WTC11 (cell line): ENCODE measurements at regions not wholly inside any gene's neighbourhood (a gene's known extent, or its start where the extent isn't known, plus 50 kb on each side); places are given as distances from the start of the nearest gene placed in this dataset.
"Not testable (repeated sequence)": the region's sequence is repeated elsewhere in the genome, so short reads cannot be mapped to it uniquely, and the experiment has no call there.

ENCODE experiments used
- NFYB ChIP-seq: sonication (generic); formaldehyde crosslinking; conservative IDR thresholded peaks from 2 replicates; pipeline ENCODE4 v1.8.0; 2022; ENCODE audit warnings: low read depth, missing genetic modification reagents
- SMAD3 ChIP-seq: sonication (generic); formaldehyde crosslinking; IDR thresholded peaks from 2 replicates; pipeline ENCODE4 v1.8.0; 2022; ENCODE audit warnings: missing genetic modification reagents, mild to moderate bottlenecking, borderline replicate concordance
- TF ChIP-seq, protein P1 (sequence below): fragments of 200-600 bp; IDR thresholded peaks from 2 replicates; pipeline ENCODE4 v1.8.0; 2022; ENCODE audit warnings: antibody characterized with exemption
- TF ChIP-seq, protein P2 (sequence below): sonication (generic); formaldehyde crosslinking; IDR thresholded peaks from 2 replicates; pipeline ENCODE4 v1.8.0; 2023; ENCODE audit warnings: missing genetic modification reagents

DNA sequence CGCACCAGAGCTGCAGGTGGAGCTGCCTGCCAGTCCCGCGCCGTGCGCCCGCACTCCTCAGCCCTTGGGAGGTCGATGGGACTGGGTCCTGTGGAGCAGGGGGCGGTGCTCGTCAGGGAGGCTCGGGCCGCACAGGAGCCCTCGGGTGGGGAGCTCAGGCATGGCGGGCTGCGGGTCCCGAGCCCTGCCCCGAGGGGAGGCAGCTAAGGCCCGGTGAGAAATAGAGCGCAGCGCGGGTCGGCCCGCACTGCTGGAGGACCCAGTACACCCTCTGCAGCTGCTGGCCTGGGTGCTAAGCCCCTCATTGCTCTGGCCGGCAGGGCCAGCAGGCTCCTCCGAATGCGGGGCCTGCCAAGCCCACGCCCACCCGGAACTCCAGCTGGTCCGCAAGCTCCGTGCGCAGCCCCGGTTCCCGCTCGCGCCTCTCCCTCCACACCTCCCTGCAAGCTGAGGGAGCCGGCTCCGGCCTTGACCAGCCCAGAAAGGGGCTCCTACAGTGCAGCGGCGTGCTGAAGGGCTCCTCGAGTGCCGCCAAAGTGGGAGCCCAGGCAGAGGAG lies 403.7 kb upstream of the KLHL1 start:
- TF ChIP-seq, protein P1, sequence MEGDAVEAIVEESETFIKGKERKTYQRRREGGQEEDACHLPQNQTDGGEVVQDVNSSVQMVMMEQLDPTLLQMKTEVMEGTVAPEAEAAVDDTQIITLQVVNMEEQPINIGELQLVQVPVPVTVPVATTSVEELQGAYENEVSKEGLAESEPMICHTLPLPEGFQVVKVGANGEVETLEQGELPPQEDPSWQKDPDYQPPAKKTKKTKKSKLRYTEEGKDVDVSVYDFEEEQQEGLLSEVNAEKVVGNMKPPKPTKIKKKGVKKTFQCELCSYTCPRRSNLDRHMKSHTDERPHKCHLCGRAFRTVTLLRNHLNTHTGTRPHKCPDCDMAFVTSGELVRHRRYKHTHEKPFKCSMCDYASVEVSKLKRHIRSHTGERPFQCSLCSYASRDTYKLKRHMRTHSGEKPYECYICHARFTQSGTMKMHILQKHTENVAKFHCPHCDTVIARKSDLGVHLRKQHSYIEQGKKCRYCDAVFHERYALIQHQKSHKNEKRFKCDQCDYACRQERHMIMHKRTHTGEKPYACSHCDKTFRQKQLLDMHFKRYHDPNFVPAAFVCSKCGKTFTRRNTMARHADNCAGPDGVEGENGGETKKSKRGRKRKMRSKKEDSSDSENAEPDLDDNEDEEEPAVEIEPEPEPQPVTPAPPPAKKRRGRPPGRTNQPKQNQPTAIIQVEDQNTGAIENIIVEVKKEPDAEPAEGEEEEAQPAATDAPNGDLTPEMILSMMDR, result not testable (repeated sequence)
- TF ChIP-seq NFYB; SMAD3 (CRISPR knock-in tag): not testable (repeated sequence)
- TF ChIP-seq, protein P2, sequence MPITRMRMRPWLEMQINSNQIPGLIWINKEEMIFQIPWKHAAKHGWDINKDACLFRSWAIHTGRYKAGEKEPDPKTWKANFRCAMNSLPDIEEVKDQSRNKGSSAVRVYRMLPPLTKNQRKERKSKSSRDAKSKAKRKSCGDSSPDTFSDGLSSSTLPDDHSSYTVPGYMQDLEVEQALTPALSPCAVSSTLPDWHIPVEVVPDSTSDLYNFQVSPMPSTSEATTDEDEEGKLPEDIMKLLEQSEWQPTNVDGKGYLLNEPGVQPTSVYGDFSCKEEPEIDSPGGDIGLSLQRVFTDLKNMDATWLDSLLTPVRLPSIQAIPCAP, result not testable (repeated sequence)
